ENCODE measurements at regions not wholly inside any gene's neighbourhood (a gene's known extent, or its start where the extent isn't known, plus 50 kb on each side); places are given as distances from the start of the nearest gene placed in this dataset.

- TF ChIP-seq KLF10 (tag by site-specific recombination; IDR thresholded peaks at IDR 0.05) (no peak), ZNF558 (tag by site-specific recombination; IDR thresholded peaks at IDR 0.05) (no peak)
Observed at GRCh38 chr4:11889099-11889498, 460.4 kb upstream of the HS3ST1 start.
